Ectodermal cell (in vitro differentiated cells): ENCODE measurements at regions not wholly inside any gene's neighbourhood (a gene's known extent, or its start where the extent isn't known, plus 50 kb on each side); places are given as distances from the start of the nearest gene placed in this dataset.
"Not testable (repeated sequence)": the region's sequence is repeated elsewhere in the genome, so short reads cannot be mapped to it uniquely, and the experiment has no call there.

Experiments used
- H3K27ac ChIP-seq: 2 replicates; pipeline ENCODE4 v1.7.0; 2013; ENCODE audit warnings: mild to moderate bottlenecking, low read depth, low read length; ENCODE audit not compliant: insufficient read depth, poor library complexity, severe bottlenecking
- H3K27me3 ChIP-seq: 2 replicates; pipeline ENCODE4 v1.7.0; 2013; ENCODE audit warnings: mild to moderate bottlenecking, low read length; ENCODE audit not compliant: insufficient read depth, control insufficient read depth, poor library complexity, severe bottlenecking
- H3K36me3 ChIP-seq: one replicate; pipeline ENCODE4 v1.7.0; 2013; ENCODE audit warnings: low read length; ENCODE audit not compliant: control insufficient read depth, insufficient read depth
- H3K4me1 ChIP-seq: one replicate; pipeline ENCODE4 v1.7.0; 2013; ENCODE audit warnings: low read length; ENCODE audit not compliant: control insufficient read depth, insufficient read depth
- H3K4me3 ChIP-seq: 2 replicates; pipeline ENCODE4 v1.7.0; 2013; ENCODE audit warnings: low read depth, low read length, control low read depth; ENCODE audit not compliant: insufficient read depth
- H3K9me3 ChIP-seq: 2 replicates; pipeline ENCODE4 v1.7.0; 2013; ENCODE audit warnings: mild to moderate bottlenecking, low read length, moderate library complexity; ENCODE audit not compliant: control insufficient read depth
- WGBS, 2 experiments: methylation state at CpG; one replicate each; pipeline ENCODE4 v1.1.7; 2013; ENCODE audit warnings: missing lambda C conversion rate in 2 of 2; 5-methylcytosine and 5-hydroxymethylcytosine counted together

DNA sequence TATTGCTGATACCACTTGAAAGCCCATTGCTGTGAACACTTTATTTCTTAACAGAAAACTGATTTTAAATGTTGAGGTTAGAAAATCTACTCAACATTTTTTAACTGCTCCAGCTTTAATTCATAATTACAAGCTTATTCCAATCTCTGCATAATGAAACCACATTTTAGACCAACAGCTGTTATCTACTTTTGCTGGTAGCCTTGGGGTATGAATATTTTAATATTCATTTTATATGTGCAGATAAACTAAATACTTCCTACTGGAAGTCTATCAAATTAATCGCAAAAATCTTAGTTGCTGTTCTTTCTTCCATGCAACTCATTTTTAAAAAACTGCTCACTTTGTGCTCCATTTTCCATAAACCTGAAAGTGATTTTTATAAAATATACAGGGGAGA, 189.3 kb upstream of the SLC35B3 start:
- no peaks in the 10 kb centered on the region for H3K4me1 ChIP-seq
- H3K27me3 ChIP-seq = no peaks in the 10 kb centered on the region
- H3K9me3 ChIP-seq = no peaks in the 10 kb centered on the region
- H3K4me3 ChIP-seq = no peak overlapping the region
- no peaks in the 10 kb centered on the region for H3K36me3 ChIP-seq
- H3K27ac ChIP-seq = no peak overlapping the region
- 80% methylated on average over 1 of the region's 1 CpG; no CpG with 5 or more reads in 1 of the 2 experiments for WGBS, 2 experiments

DNA sequence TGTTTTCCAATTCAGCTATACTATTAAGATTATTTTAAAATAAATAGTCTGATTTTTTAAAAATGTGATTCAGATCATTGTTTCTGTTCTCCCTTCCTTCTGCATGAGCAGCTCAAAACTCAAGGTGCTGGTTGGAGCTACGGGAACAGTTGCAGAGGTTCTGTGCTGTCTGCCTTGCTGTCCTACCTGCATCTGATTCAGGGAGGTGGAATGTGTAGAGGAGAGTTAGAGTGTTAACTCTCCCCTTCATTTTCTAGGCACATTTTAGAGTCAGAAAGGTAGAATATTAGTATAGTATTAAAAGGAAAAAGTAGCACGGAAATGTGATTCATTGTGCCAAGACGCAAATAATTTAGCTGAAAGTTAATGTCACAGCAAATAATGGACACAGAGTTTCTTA, 188.1 kb upstream of the SLC35B3 start:
- Histone ChIP-seq H3K27me3 (no peaks in the 10 kb centered on the region), H3K4me3 (no peak overlapping the region), H3K36me3 (no peaks in the 10 kb centered on the region), H3K9me3 (no peaks in the 10 kb centered on the region), H3K27ac (no peak overlapping the region), H3K4me1 (no peaks in the 10 kb centered on the region)
- 91 to 95% methylated on average over 2 to 3 of the region's 3 CpGs for WGBS, 2 experiments

DNA sequence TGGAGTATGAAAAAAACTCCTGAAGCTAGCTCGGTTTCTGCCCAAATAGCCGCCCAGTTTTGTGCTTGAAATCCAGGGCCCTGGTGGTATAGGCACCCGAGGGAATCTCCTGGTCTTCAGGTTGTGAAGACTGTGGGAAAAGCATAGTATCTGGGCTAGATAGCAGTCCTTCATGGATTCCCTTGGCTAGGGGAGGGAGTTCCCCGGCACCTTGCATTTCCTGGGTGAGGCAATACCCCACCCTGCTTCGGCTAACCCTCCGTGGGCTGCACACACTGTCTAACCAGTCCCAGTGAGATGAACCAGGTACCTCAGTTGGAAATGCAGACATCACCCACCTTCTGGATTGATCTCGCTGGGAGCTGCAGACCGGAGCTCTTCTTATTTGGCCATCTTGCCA, 184.5 kb upstream of the SLC35B3 start:
- H3K27me3 ChIP-seq = no peaks in the 10 kb centered on the region
- H3K36me3 ChIP-seq = no peaks in the 10 kb centered on the region
- 93 to 95% methylated on average over 8 of the region's 8 CpGs for WGBS, 2 experiments
- no peaks in the 10 kb centered on the region for H3K4me1 ChIP-seq
- H3K9me3 ChIP-seq = no peaks in the 10 kb centered on the region
- no peak overlapping the region for H3K27ac ChIP-seq
- no peak overlapping the region for H3K4me3 ChIP-seq

DNA sequence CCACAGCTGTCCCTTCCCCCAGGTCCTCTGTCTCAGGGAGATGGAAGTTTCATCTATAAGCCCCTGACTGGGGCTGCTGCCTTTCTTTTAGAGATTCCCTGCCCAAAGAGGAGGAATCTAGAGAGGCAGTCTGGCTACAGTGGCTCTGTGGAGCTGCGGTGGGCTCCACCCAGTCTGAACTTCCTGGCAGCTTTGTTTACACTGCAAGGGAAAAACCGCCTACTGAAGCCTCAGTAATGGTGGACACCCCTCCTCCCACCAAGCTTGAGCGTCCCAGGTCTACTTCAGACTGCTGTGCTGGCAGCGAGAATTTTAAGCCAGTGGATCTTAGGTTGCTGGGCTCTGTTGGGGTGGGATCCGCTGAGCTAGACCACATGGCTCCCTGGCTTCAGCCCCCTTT, 184.1 kb upstream of the SLC35B3 start:
- H3K4me3 ChIP-seq, H3K9me3 ChIP-seq, H3K27ac ChIP-seq, H3K4me1 ChIP-seq, H3K27me3 ChIP-seq, H3K36me3 ChIP-seq: not testable (repeated sequence)
- 73 to 88% methylated on average over 5 of the region's 5 CpGs for WGBS, 2 experiments

DNA sequence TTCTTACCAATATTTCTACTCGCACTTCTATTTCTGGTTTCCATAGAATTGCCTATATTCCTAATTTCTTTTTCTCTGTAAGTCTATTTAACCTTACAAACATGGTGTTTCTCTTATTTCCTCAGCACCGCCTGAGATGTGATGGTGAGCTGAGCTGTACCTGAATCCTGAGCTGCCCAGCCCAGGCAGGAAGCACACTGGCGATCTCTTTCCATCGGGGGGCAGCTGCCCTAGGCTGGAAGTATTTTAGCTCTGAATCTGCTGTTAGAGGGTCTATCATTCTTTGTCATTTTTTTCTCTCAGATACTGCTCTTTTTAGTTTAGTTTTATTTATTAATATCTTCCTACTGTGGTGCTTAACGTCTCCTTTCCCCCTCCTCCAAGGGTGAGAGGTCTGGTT, 173.4 kb upstream of the SLC35B3 start:
- Histone ChIP-seq H3K36me3 (no peaks in the 10 kb centered on the region), H3K27me3 (no peaks in the 10 kb centered on the region), H3K9me3 (no peaks in the 10 kb centered on the region), H3K27ac (no peak overlapping the region), H3K4me1 (no peaks in the 10 kb centered on the region), H3K4me3 (no peak overlapping the region)
- WGBS, 2 experiments = 85 to 86% methylated on average over 4 to 5 of the region's 5 CpGs

DNA sequence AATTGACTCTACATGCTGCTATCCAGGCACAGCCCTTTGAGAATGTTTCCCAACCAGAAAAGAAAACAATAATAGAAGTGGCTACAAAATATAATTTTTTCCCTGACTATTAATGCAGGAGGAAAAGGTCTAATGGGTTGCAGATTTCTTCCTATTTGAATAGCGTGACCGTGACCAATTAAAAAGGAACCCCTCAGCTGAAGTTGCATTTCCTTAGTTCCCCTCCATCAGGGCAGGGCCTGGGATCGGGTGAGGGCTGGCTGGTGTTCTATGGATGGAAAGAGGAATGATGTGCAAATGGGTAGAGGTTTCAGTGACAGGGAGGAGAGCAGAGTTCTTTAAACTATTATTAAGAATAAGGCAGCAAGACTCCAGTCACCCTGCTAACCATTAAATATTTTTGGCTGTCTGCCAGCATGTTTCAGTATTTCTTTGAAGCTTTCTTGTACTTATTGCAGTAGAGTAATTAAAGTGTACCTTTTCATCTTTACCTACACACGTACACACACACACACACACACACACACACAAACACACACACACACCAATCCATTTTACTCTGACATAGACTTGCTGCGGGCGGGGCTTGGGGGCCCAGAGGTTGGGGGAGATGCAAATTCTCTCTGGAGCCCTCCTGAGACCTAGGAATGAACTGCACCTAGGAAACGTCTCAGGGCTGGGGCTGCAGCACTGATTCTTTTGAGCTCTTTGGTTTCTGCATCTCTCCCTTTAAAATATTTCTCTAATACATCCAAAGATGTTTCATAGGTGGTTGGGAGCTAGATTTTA, 154.8 kb upstream of the SLC35B3 start:
- H3K4me3 ChIP-seq = no peak overlapping the region
- WGBS, 2 experiments = 49 to 56% methylated on average over 7 of the region's 7 CpGs
- H3K36me3 ChIP-seq = no peaks in the 10 kb centered on the region
- H3K27me3 ChIP-seq = no peaks in the 10 kb centered on the region
- H3K9me3 ChIP-seq = no peaks in the 10 kb centered on the region
- H3K4me1 ChIP-seq = no peaks in the 10 kb centered on the region
- no peak overlapping the region for H3K27ac ChIP-seq

DNA sequence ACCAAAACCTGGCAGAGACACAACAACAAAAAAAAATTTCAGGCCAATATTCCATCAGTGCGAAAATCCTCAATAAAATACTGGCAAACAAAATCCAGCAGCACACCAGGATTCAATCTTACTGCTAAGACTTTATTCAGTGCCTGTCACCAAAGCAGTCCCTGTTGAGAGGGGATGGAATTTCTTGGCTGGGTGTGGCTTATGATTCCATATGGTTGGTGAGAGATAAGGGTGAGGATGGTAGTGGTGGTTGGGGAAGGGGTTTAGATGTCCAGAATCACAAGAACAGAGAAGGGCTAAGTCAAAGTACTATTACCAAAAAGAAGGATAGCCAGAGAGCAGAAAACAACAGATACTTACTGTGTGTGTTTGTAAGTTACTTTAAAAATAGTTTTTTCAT, 152.8 kb upstream of the SLC35B3 start:
- no peak overlapping the region for H3K27ac ChIP-seq
- no peaks in the 10 kb centered on the region for H3K36me3 ChIP-seq
- H3K4me3 ChIP-seq = no peak overlapping the region
- H3K27me3 ChIP-seq = no peaks in the 10 kb centered on the region
- WGBS, 2 experiments = 89 to 94% methylated on average over 1 of the region's 1 CpG
- no peaks in the 10 kb centered on the region for H3K4me1 ChIP-seq
- H3K9me3 ChIP-seq = no peaks in the 10 kb centered on the region

DNA sequence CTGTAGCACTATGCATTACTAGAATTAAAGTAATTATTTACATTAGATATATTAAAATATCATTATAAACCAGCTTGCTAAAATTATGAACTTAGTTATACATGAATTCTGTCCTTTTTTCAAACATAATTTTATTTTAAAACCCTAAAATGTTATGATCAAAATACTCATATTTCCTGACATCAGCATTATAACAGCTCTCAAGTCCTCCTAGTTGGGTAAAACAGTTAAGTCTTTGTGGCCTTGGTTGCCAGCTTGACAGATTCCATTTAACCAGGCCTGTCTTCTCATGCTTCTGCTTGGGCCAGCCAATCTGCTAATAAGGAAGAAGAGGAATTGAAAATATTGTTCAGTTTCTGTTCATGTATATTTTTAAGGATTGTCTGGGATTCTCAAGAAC, 147.9 kb upstream of the SLC35B3 start:
- no peaks in the 10 kb centered on the region for H3K27me3 ChIP-seq
- no peak overlapping the region for H3K4me3 ChIP-seq
- no peaks in the 10 kb centered on the region for H3K36me3 ChIP-seq
- no peaks in the 10 kb centered on the region for H3K4me1 ChIP-seq
- no peaks in the 10 kb centered on the region for H3K9me3 ChIP-seq
- no peak overlapping the region for H3K27ac ChIP-seq

DNA sequence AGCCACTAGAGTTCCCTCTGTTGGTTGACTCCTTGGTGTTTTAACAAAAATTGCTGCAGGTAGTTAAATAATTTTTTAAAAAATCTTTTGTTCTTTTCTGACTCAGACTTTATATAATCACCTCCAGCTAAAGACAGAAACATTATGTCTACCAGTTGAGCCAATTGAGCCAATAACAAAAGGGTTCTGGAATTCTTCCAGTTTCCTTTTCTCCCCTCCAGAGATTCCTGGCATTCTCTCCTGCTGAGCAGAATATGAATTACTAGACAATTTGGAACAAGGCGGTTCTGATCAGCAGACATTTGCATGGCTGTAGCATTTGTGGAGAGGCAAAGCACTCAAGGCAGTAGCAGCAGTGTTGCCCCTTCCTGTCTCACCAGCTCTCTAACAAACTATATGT, 144.0 kb upstream of the SLC35B3 start:
- WGBS, 2 experiments = 82 to 93% methylated on average over 1 of the region's 1 CpG
- Histone ChIP-seq H3K27me3 (no peaks in the 10 kb centered on the region), H3K4me3 (no peak overlapping the region), H3K9me3 (no peaks in the 10 kb centered on the region), H3K4me1 (no peaks in the 10 kb centered on the region), H3K36me3 (no peaks in the 10 kb centered on the region), H3K27ac (no peak overlapping the region)

DNA sequence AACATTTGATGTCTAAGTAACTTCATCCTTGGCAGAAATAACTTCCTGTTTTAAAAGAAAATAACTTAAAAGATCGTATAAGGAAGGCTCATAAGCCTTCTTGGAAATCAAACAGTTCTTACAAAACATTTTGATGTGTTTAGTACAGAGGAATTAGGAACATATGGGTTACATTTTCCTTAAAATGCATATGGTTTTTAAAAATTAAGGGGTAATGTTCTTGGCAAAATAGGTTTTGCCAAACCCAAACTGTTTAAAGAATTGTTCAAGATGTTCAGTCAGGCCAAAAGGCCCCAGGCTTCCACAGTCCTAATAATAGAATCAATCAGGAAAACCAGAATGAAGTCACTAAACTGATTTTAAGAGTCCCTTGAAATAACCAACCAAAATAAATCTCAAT, 142.7 kb upstream of the SLC35B3 start:
- Histone ChIP-seq H3K27ac (no peak overlapping the region), H3K4me1 (no peaks in the 10 kb centered on the region), H3K27me3 (no peaks in the 10 kb centered on the region), H3K9me3 (no peaks in the 10 kb centered on the region), H3K4me3 (no peak overlapping the region), H3K36me3 (no peaks in the 10 kb centered on the region)
- 94% methylated on average over 1 of the region's 1 CpG; no CpG with 5 or more reads in 1 of the 2 experiments for WGBS, 2 experiments
